ENCODE measurements at regions not wholly inside any gene's neighbourhood (a gene's known extent, or its start where the extent isn't known, plus 50 kb on each side); places are given as distances from the start of the nearest gene placed in this dataset.

- Histone ChIP-seq H3K9me3 (no peaks in the 10 kb centered on the region), H3K4me1 (no peaks in the 10 kb centered on the region), H3K27ac (no peak overlapping the region), H3K36me3 (replicated peaks in 1 of 2; ENCODE audit: insufficient read depth in 1 of 2, low read depth in 2 of 2) (no peaks in the 10 kb centered on the region), H3K27me3 (no peaks in the 10 kb centered on the region), H3K4me3 (no peak overlapping the region)
- intact Hi-C loops (cut with DNase I) = no loop called here
- WGBS, 2 donors = 75 to 80% methylated on average over 5 of the region's 5 CpGs
- TF ChIP-seq, protein P1, sequence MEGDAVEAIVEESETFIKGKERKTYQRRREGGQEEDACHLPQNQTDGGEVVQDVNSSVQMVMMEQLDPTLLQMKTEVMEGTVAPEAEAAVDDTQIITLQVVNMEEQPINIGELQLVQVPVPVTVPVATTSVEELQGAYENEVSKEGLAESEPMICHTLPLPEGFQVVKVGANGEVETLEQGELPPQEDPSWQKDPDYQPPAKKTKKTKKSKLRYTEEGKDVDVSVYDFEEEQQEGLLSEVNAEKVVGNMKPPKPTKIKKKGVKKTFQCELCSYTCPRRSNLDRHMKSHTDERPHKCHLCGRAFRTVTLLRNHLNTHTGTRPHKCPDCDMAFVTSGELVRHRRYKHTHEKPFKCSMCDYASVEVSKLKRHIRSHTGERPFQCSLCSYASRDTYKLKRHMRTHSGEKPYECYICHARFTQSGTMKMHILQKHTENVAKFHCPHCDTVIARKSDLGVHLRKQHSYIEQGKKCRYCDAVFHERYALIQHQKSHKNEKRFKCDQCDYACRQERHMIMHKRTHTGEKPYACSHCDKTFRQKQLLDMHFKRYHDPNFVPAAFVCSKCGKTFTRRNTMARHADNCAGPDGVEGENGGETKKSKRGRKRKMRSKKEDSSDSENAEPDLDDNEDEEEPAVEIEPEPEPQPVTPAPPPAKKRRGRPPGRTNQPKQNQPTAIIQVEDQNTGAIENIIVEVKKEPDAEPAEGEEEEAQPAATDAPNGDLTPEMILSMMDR (IDR thresholded peaks at IDR 0.05) = peak in 5 of 7 experiments; percentile 12 to 41 (median 18)
- TF ChIP-seq POLR2A (IDR thresholded peaks at IDR 0.05) = no peak
- peak; percentile 30 for ATAC-seq
- peak in 3 of 4 donors; percentile 24 to 50 (median 39) for DNase-seq
These were observed 406.9 kb upstream of the ACTBL2 start for GRCh38 chr5:57889558-57889957.

- no peaks in the 10 kb centered on the region for H3K4me1 ChIP-seq
- no peaks in the 10 kb centered on the region for H3K27me3 ChIP-seq
- H3K36me3 ChIP-seq (replicated peaks in 1 of 2; ENCODE audit: insufficient read depth in 1 of 2, low read depth in 2 of 2) = no peaks in the 10 kb centered on the region
- no peak overlapping the region for H3K4me3 ChIP-seq
- 32 to 34% methylated on average over 6 of the region's 6 CpGs for WGBS, 2 donors
- TF ChIP-seq POLR2A (IDR thresholded peaks at IDR 0.05) = no peak
- TF ChIP-seq, protein P1 (IDR thresholded peaks at IDR 0.05) = peak in 6 of 7 experiments; percentile 43 to 79 (median 71)
- DNase-seq = peak; percentile 53 to 78 (median 68)
- H3K9me3 ChIP-seq = no peaks in the 10 kb centered on the region
- no peak overlapping the region for H3K27ac ChIP-seq
- peak; percentile 91 for ATAC-seq
- intact Hi-C loops (cut with DNase I) = no loop called here
These were observed 405.4 kb upstream of the ACTBL2 start for GRCh38 chr5:57887851-57888621.

- Histone ChIP-seq H3K27me3 (no peaks in the 10 kb centered on the region), H3K4me1 (no peaks in the 10 kb centered on the region), H3K36me3 (replicated peaks in 1 of 2; ENCODE audit: insufficient read depth in 1 of 2, low read depth in 2 of 2) (no peaks in the 10 kb centered on the region), H3K4me3 (no peak overlapping the region), H3K27ac (no peak overlapping the region), H3K9me3 (no peaks in the 10 kb centered on the region)
- DNase-seq (no peak), ATAC-seq (no peak)
- TF ChIP-seq, protein P1 (IDR thresholded peaks at IDR 0.05) = no peak
- no peak for TF ChIP-seq POLR2A (IDR thresholded peaks at IDR 0.05)
- intact Hi-C loops (cut with DNase I) = no loop called here
- WGBS, 2 donors = 92 to 95% methylated on average over 5 of the region's 5 CpGs
These were observed 401.9 kb upstream of the ACTBL2 start for GRCh38 chr5:57884346-57885102.

DNA sequence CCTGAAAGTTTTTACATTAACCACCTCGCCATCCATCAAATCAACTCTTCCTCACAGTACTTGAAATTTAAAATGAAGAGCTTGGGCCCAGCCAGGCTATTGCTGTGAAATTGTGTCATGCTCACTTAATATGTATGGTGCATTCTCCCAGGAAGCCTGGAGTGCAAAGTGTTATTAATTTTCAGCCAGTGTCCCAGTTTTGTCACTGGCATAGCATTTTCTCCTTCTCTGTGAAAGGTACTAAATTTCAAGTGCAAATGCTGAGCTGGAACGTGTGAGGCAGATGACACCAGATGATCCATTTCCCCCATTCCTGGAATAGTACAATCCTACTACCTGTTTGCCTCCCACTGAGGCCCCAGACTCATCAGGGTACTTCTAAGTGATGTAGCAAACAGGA lies 397.6 kb upstream of the ACTBL2 start:
- no peak for DNase-seq
- no peak for ATAC-seq
- H3K9me3 ChIP-seq = no peaks in the 10 kb centered on the region
- intact Hi-C loops (cut with DNase I) = no loop called here
- no peak overlapping the region for H3K27ac ChIP-seq
- H3K27me3 ChIP-seq = no peaks in the 10 kb centered on the region
- H3K36me3 ChIP-seq (replicated peaks in 1 of 2; ENCODE audit: insufficient read depth in 1 of 2, low read depth in 2 of 2) = no peaks in the 10 kb centered on the region
- H3K4me1 ChIP-seq = no peaks in the 10 kb centered on the region
- TF ChIP-seq, protein P1 (IDR thresholded peaks at IDR 0.05) = no peak
- no peak for TF ChIP-seq POLR2A (IDR thresholded peaks at IDR 0.05)
- WGBS, 2 donors = 8 to 47% methylated on average over 2 of the region's 2 CpGs
- H3K4me3 ChIP-seq = no peak overlapping the region
